Breast epithelium (tissue), 3 donors: ENCODE measurements at regions not wholly inside any gene's neighbourhood (a gene's known extent, or its start where the extent isn't known, plus 50 kb on each side); places are given as distances from the start of the nearest gene placed in this dataset.

ENCODE experiments used
- CTCF ChIP-seq, 3 donors: fragments of 450-650 bp; IDR thresholded peaks; one replicate each; pipeline ENCODE4 v1.5.1; 2016 to 2017; ENCODE audit warnings: antibody characterized with exemption in 3 of 3, mild to moderate bottlenecking in 3 of 3, moderate library complexity in 3 of 3
- POLR2A ChIP-seq: fragments of 450-650 bp; IDR thresholded peaks from one replicate; pipeline ENCODE4 v1.6.1; 2016; ENCODE audit warnings: antibody characterized with exemption, mild to moderate bottlenecking, moderate library complexity

- no peak for TF ChIP-seq CTCF (IDR thresholded peaks at IDR 0.05)
- TF ChIP-seq POLR2A = no peak
Measured at GRCh38 chr6:67689329-67689728, 945.8 kb upstream of the ADGRB3 start.
